ENCODE measurements at regions not wholly inside any gene's neighbourhood (a gene's known extent, or its start where the extent isn't known, plus 50 kb on each side); places are given as distances from the start of the nearest gene placed in this dataset.
"Not testable (repeated sequence)": the region's sequence is repeated elsewhere in the genome, so short reads cannot be mapped to it uniquely, and the experiment has no call there.

- DNase-seq, result no peak
Measured at GRCh38 chr7:115638853-115639252, 391.7 kb downstream of the TFEC start.

GRCh38 chr7:115637128-115637527 is 393.4 kb downstream of the TFEC start:
- no peak for DNase-seq

GRCh38 chr7:115635876-115636275 is 394.7 kb downstream of the TFEC start:
- no peak for DNase-seq

GRCh38 chr7:115635376-115635775 is 395.2 kb downstream of the TFEC start:
- DNase-seq, result no peak

- no peak for DNase-seq
Measured at GRCh38 chr7:115634633-115635032, 395.9 kb downstream of the TFEC start.

GRCh38 chr7:115632636-115633035 is 397.9 kb downstream of the TFEC start:
- no peak for DNase-seq

- DNase-seq, result no peak
Measured at GRCh38 chr7:115631782-115632181, 398.8 kb downstream of the TFEC start.

GRCh38 chr7:115630049-115630448 is 400.5 kb downstream of the TFEC start:
- DNase-seq, result no peak

- DNase-seq, result no peak
Measured at GRCh38 chr7:115618676-115619075, 411.9 kb downstream of the TFEC start.

GRCh38 chr7:115613836-115614235 is 416.7 kb downstream of the TFEC start:
- no peak for DNase-seq

GRCh38 chr7:115603416-115603815 is 427.1 kb downstream of the TFEC start:
- DNase-seq, result no peak

- no peak for DNase-seq
Measured at GRCh38 chr7:115600207-115600606, 430.4 kb downstream of the TFEC start.

- not testable (repeated sequence) for DNase-seq
Measured at GRCh38 chr7:115599184-115599583, 431.4 kb downstream of the TFEC start.

GRCh38 chr7:115597220-115597619 is 433.3 kb downstream of the TFEC start:
- DNase-seq, result not testable (repeated sequence)

- DNase-seq, result no peak
Measured at GRCh38 chr7:115593111-115593510, 437.5 kb downstream of the TFEC start.

- DNase-seq, result no peak
Measured at GRCh38 chr7:115585015-115585718, 445.4 kb downstream of the TFEC start.

GRCh38 chr7:115582956-115583355 is 447.6 kb downstream of the TFEC start:
- DNase-seq, result no peak

- no peak for DNase-seq
Measured at GRCh38 chr7:115578576-115578975, 452.0 kb downstream of the TFEC start.

GRCh38 chr7:115574681-115575291 is 455.8 kb downstream of the TFEC start:
- DNase-seq, result no peak

- no peak for DNase-seq
Measured at GRCh38 chr7:115572111-115572510, 458.5 kb downstream of the TFEC start.

GRCh38 chr7:115561335-115562110 is 469.0 kb downstream of the TFEC start:
- DNase-seq, result no peak

GRCh38 chr7:115559877-115560276 is 470.7 kb downstream of the TFEC start:
- no peak for DNase-seq

- no peak for DNase-seq
Measured at GRCh38 chr7:115558161-115558560, 472.4 kb downstream of the TFEC start.

- not testable (repeated sequence) for DNase-seq
Measured at GRCh38 chr7:115557296-115557695, 473.3 kb downstream of the TFEC start.

All from T-helper 9 cell (primary cell).